ENCODE measurements at regions not wholly inside any gene's neighbourhood (a gene's known extent, or its start where the extent isn't known, plus 50 kb on each side); places are given as distances from the start of the nearest gene placed in this dataset.

DNA sequence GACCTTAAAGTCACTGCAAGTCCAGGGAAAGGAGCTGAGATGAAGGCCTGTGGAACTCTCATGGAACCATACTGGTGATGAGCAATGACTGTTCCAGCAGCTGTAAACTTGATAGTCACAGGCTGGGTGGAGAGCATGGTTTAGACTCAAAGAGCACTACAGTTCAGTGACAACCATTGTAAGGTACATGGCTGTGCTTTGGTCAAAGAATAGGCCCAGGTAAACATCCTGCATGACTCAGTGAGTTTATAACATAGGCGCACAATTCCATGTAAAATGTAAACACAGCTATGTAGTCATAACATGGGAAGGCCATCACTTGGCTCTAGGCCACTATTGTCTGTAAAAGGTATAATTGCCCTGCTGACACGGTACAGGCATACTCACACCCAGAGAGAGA is 119.3 kb upstream of the FSCB start (continued):
- TF ChIP-seq BRCA1 (IDR thresholded peaks at IDR 0.05), result no peak
- no peak for TF ChIP-seq BRCA1 (CRISPR knock-in tag; IDR thresholded peaks at IDR 0.05)
- no peak for TF ChIP-seq RHOXF2B (CRISPR knock-in tag; conservative IDR thresholded peaks at IDR 0.05)
- TF ChIP-seq RCOR1 (IDR thresholded peaks at IDR 0.05; ENCODE audit: borderline replicate concordance in 1 of 2, low read depth in 2 of 2, low read length in 2 of 2), result no peak
- no peak for TF ChIP-seq FOXK1 (CRISPR knock-in tag; IDR thresholded peaks at IDR 0.05; ENCODE audit: borderline replicate concordance)
- no peak for TF ChIP-seq PCBP1 (IDR thresholded peaks at IDR 0.05; ENCODE audit: low read depth, low read length, poor library complexity, severe bottlenecking)
- TF ChIP-seq ZNF778 (CRISPR knock-in tag; IDR thresholded peaks at IDR 0.05), result no peak
- no peak for TF ChIP-seq TSC22D4 (tag; IDR thresholded peaks at IDR 0.05)
- TF ChIP-seq MBD1 (CRISPR knock-in tag; IDR thresholded peaks at IDR 0.05), result no peak
- no peak for TF ChIP-seq RERE (CRISPR knock-in tag; IDR thresholded peaks at IDR 0.05; ENCODE audit: borderline replicate concordance)
- TF ChIP-seq ADNP (tag; IDR thresholded peaks at IDR 0.05), result no peak

All from K562 (cell line).